Esophagus squamous epithelium (tissue), 4 donors: ENCODE measurements at regions not wholly inside any gene's neighbourhood (a gene's known extent, or its start where the extent isn't known, plus 50 kb on each side); places are given as distances from the start of the nearest gene placed in this dataset.

Source experiments
- CTCF ChIP-seq, 6 experiments: fragments of 450-650 bp in 4 of 6; fragments of 200-600 bp in 2 of 6; sonication (generic) in 2 of 6; IDR thresholded peaks; one replicate each; pipeline ENCODE4 v1.5.1; 2016 to 2019; ENCODE audit warnings: antibody characterized with exemption in 6 of 6, mild to moderate bottlenecking in 4 of 6, moderate library complexity in 4 of 6
- POLR2A ChIP-seq, 4 donors: fragments of 450-650 bp; IDR thresholded peaks; one replicate each; pipeline ENCODE4 v1.6.1; 2017; ENCODE audit warnings: antibody characterized with exemption in 4 of 4, mild to moderate bottlenecking in 4 of 4, moderate library complexity in 3 of 4

- TF ChIP-seq POLR2A (IDR thresholded peaks at IDR 0.05) (no peak), CTCF (IDR thresholded peaks at IDR 0.05) (no peak)
Observed at GRCh38 chr7:94336009-94336408, 58.7 kb upstream of the COL1A2 start.
